Heart left ventricle (tissue), 13 donors: ENCODE measurements at regions not wholly inside any gene's neighbourhood (a gene's known extent, or its start where the extent isn't known, plus 50 kb on each side); places are given as distances from the start of the nearest gene placed in this dataset.

Experiments
- POLR2A ChIP-seq, 2 donors: fragments of 450-650 bp; IDR thresholded peaks; one replicate each; pipeline ENCODE4 v1.6.1; 2017; ENCODE audit warnings: antibody characterized with exemption in 2 of 2, mild to moderate bottlenecking in 2 of 2, moderate library complexity in 2 of 2
- TF ChIP-seq, protein P1 (sequence below), 12 donors: fragments of 200-600 bp; sonication (generic) in 4 of 12; IDR thresholded peaks; one replicate each; pipeline versions ENCODE4 v1.5.0 to v1.8.0; 2018 to 2022; ENCODE audit warnings: antibody characterized with exemption in 12 of 12, mild to moderate bottlenecking in 5 of 12
- donor health status: ischemic (EF 13 %, LVEDD 7.1; RV severe dilation, severe dysfunction).
- donor health status: DM: no; HTN: yes; CAD: no.
- donor health status: DM: no; HTN: no; CAD: no.
- donor health status: ischemic (EF 25% LVEDD 6.9; RV normal size, moderate dysfunction).
- donor health status: ischemic (EF 25% LVEDD 5.7; RV mildly dilated, moderate dysfunction).
- donor health status: ischemic (EF 35%, LVEDD 5.7; RV mildly dilated, moderate dysfunction).
- donor health status: nonischemic (EF 11% LVEDD 7.7; RV severe dilation, severe dysfunction).
- donor health status: DM: yes; HTN: yes; CAD: no.
- donor health status: PGD.
- donor health status: ischemic (EF 29% LVEDD 5.4; RV normal size, mild dysfunction).
- donor health status: nonischemic (EF 23%, LVEDD 6.1; RV moderate dilation, normal function).

DNA sequence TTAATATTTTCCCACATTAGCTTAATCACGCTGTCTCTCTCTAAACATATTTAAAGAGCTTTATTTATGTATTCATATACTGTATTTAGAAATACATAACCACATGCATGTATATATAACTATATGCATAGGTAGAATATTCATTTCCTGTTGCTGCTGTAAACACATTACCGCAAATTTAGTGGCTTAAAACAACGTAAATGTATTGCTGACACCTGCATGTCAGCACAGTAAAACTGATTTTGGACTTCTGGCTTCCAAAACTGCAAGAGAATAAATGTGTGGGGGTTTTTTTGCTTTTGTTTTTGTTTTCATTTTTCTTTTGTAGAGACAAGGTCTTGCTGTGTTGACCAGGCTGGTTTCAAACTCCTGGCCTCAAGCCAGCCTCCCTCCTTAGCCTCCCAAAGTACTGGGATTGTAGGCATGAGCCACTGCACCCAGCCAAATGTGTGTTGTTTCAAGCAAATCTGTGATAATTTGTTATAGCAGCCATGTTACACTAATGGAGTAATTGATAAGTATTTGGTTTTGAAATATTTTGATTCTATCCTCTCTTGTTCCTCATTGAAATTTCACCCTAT is 61.9 kb upstream of the CMKLR1 start:
- TF ChIP-seq, protein P1, sequence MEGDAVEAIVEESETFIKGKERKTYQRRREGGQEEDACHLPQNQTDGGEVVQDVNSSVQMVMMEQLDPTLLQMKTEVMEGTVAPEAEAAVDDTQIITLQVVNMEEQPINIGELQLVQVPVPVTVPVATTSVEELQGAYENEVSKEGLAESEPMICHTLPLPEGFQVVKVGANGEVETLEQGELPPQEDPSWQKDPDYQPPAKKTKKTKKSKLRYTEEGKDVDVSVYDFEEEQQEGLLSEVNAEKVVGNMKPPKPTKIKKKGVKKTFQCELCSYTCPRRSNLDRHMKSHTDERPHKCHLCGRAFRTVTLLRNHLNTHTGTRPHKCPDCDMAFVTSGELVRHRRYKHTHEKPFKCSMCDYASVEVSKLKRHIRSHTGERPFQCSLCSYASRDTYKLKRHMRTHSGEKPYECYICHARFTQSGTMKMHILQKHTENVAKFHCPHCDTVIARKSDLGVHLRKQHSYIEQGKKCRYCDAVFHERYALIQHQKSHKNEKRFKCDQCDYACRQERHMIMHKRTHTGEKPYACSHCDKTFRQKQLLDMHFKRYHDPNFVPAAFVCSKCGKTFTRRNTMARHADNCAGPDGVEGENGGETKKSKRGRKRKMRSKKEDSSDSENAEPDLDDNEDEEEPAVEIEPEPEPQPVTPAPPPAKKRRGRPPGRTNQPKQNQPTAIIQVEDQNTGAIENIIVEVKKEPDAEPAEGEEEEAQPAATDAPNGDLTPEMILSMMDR (IDR thresholded peaks at IDR 0.05), result no peak
- TF ChIP-seq POLR2A (IDR thresholded peaks at IDR 0.05), result no peak
